PFSK-1 (cell line): ENCODE measurements at regions not wholly inside any gene's neighbourhood (a gene's known extent, or its start where the extent isn't known, plus 50 kb on each side); places are given as distances from the start of the nearest gene placed in this dataset.

Source experiments
- FOXP2 ChIP-seq: optimal IDR thresholded peaks from 2 replicates; pipeline ENCODE3; 2011; ENCODE audit warnings: borderline replicate concordance, control low read depth, inconsistent platforms; ENCODE audit not compliant: insufficient read depth; ENCODE audit errors: extremely low read length, extremely low read depth
- POLR2AphosphoS5 ChIP-seq: IDR thresholded peaks from 2 replicates; pipeline ENCODE4 v1.6.1; 2012; ENCODE audit warnings: low read depth, mild to moderate bottlenecking, control low read depth, low read length, moderate library complexity
- REST ChIP-seq, 2 experiments: IDR thresholded peaks; 2 replicates each; pipeline versions ENCODE4 v1.6.1 to v1.8.0; 2011 to 2012; ENCODE audit warnings: low read depth in 2 of 2, low read length in 2 of 2, control low read depth in 1 of 2, inconsistent platforms in 1 of 2, mild to moderate bottlenecking in 1 of 2, moderate library complexity in 1 of 2; ENCODE audit not compliant: insufficient read depth in 1 of 2
- SIN3A ChIP-seq: IDR thresholded peaks from 2 replicates; pipeline ENCODE4 v1.6.1; 2012; ENCODE audit warnings: mild to moderate bottlenecking, low read length, moderate library complexity, borderline replicate concordance; ENCODE audit not compliant: insufficient read depth
- TAF1 ChIP-seq: IDR thresholded peaks from 2 replicates; pipeline ENCODE4 v1.6.1; 2012; ENCODE audit warnings: low read length, control low read depth, borderline replicate concordance; ENCODE audit not compliant: insufficient read depth

GRCh38 chr5:86971034-86971571, 296.6 kb upstream of the RASA1 start:
- no peak for TF ChIP-seq POLR2AphosphoS5
- no peak for TF ChIP-seq TAF1
- no peak for TF ChIP-seq FOXP2
- TF ChIP-seq SIN3A: no peak
- no peak for TF ChIP-seq REST (IDR thresholded peaks at IDR 0.05; ENCODE audit: insufficient read depth in 1 of 2, low read depth in 2 of 2, low read length in 2 of 2)

GRCh38 chr5:86974955-86975354, 292.7 kb upstream of the RASA1 start:
- TF ChIP-seq SIN3A: no peak
- TF ChIP-seq FOXP2: no peak

GRCh38 chr5:86977190-86977589, 290.5 kb upstream of the RASA1 start:
- TF ChIP-seq SIN3A: no peak
- TF ChIP-seq POLR2AphosphoS5: no peak
- no peak for TF ChIP-seq REST (IDR thresholded peaks at IDR 0.05; ENCODE audit: insufficient read depth in 1 of 2, low read depth in 2 of 2, low read length in 2 of 2)
- no peak for TF ChIP-seq TAF1
- no peak for TF ChIP-seq FOXP2

- no peak for TF ChIP-seq FOXP2
- TF ChIP-seq TAF1: no peak
- no peak for TF ChIP-seq REST (IDR thresholded peaks at IDR 0.05; ENCODE audit: insufficient read depth in 1 of 2, low read depth in 2 of 2, low read length in 2 of 2)
- no peak for TF ChIP-seq POLR2AphosphoS5
- TF ChIP-seq SIN3A: no peak
Measured at GRCh38 chr5:86977808-86978207, 289.9 kb upstream of the RASA1 start.

- TF ChIP-seq REST (IDR thresholded peaks at IDR 0.05; ENCODE audit: insufficient read depth in 1 of 2, low read depth in 2 of 2, low read length in 2 of 2) (no peak), SIN3A (no peak), POLR2AphosphoS5 (no peak)
Measured at GRCh38 chr5:86979811-86980411, 287.8 kb upstream of the RASA1 start.
